ENCODE measurements at regions not wholly inside any gene's neighbourhood (a gene's known extent, or its start where the extent isn't known, plus 50 kb on each side); places are given as distances from the start of the nearest gene placed in this dataset.
A peak's percentile ranks its signal among the peaks of the same experiment; 100 is the strongest.

DNA sequence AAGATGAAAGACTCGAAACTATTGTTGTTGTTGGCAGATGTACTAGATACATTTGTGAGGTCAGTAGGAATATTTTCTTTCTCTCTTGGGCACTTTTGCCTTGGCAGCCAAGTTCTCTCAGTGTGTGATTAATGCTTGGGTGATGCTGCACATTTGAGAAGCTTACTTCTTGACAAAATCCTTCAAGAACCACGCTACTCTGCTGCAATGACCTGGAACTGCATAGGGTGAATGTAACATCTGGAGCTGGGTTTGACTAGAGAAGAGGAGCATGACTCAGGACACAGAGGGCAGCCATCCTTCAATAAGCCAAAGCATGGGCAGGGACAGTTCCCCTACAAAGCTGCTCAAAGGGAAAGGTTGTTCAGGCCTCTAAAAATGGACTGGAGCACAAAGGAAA, 75.5 kb upstream of the PUM3 start:
- DNase-seq (ENCODE audit: low read depth) = peak; percentile 48

DNA sequence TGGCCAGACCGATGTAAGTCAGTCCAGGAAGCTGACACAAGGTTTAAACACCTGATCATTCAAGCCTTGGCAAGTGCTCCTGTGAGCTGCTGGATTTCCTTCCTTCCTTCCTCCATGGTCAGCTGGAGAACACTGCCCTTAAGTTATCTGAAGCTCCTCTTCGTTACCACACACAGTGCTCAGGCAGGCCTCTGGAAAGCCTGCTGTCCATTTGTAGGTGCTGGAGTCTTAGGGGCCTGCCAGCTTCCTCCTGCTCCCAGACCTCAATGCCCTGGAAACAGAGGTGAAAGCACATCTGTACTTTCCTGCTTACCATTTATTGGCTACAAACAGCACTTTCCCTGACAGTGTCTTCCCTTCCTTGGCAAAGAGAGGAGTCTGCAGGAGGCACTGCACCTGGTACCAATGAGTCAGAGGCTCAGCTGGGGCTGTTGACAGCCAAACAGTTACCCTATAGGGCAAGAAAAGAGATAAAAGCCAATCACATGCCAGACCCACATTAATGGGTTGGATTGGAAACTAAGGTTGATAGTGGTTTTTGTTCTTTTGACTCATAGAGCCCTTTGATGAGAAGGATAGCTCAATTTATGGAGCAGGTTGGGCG, 72.6 kb upstream of the PUM3 start:
- DNase-seq (ENCODE audit: low read depth) = no peak

DNA sequence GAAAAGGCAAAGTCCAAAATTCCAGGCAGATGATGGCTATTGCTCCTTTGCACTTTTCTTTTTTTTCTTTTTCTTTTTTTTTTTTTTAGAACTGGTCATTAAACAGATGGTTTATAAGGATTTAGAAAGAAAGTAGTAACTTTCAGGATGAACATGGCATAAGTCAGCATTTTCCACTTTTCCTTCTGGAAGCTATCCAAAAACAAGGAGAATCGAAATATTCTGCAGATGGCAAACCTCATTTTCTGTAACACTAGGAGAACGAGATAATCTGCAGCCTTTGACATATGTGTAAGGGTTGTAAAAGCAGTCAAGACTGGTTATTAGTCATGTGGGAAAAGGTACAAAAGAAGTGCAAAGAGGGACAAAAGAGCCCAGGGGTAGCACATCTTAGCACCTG, 69.1 kb upstream of the PUM3 start:
- DNase-seq (ENCODE audit: low read depth) = no peak

DNA sequence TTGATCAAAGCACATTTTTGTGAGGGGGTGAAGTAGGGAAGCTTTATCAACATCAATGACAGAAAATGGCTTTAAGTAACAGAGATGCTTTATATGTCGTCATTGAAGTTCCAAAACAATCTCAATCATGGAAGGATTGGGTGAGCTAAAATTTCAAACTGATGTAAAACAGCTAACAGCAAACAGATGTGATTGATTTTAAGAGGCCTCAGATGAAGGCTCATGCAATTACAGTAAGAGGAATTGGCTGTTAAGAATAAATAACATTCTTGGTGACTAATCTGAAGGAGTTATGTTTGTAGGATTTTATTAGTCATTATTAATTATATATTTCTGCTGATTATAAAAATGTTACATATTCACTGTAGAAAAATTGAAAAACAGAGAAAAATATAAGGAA, 63.5 kb upstream of the PUM3 start:
- no peak for DNase-seq (ENCODE audit: low read depth)

DNA sequence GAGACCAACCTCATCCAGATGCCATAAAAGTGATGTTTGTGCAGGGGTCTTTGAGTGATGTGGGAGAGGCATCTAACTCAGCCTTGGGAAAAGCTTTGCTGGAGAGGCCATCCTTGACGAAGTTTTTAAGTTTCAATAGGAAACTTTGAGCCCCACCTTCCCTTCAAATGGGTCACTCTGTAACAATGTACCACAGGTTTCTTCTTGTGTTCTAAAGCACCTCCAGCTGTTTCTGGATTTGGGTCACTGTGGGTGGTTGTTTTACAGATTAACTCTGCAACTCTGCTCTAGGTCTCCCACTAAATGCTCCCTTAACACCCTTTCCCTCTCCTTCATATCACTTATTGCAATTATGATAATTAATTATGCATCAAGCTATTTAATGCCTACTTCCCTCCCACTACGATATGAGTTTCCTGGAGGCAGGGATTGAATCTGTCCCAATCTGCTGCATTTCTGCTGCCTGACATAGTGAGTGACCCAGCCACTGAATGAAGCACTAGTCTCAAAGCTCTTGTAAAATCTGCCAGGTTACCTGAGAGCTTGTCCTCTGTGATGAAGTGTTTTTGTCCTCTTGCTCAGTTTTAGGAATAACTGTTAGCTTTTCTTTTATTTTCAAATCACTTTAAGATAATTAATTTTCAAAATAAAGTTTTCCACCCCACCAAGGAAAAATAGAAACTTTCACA, 60.5 kb upstream of the PUM3 start:
- no peak for DNase-seq (ENCODE audit: low read depth)

Measured in iris pigment epithelial cell (primary cell).